HG03442 (cell line): ENCODE measurements at regions not wholly inside any gene's neighbourhood (a gene's known extent, or its start where the extent isn't known, plus 50 kb on each side); places are given as distances from the start of the nearest gene placed in this dataset.

Source experiments
- ATAC-seq: cut with Tn5 transposase; IDR thresholded peaks from one replicate; pipeline ENCODE4 v1.9.1; 2021; ENCODE audit warnings: mild to moderate bottlenecking, moderate library complexity; ENCODE audit not compliant: unreplicated experiment

DNA sequence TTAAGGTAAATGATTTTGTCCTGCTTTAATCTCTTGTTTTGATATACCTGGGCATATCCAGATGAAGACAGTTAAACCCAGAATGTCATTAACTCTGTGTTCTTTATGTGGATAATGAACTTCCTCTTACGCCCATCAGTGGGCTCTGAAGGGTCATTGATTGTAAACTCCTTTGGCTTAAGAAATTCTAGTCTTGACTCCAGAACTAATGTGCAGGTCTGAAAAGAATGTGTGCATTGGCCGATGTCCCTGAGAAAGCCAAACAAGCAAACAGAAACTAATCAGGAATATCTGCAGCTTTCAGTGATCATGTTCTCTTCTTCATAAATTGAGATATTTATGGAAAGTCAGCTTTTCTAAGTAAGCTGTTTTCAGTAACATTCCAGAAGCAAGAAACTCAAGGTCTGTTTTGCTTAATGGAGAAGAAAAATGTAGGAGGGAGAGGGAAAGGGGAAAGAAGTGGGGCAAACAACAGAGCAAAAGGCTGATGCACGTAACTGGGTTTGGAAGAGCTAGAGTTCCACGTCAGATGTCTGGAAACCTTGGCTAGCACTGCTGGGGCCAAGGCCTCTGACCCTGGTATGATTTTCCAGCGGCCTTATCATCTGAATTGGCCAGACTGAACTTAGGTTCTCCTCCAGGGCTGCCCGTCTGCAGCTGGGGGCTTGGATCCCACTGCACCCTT lies 61.3 kb upstream of the FHL2 start:
- no peak for ATAC-seq

DNA sequence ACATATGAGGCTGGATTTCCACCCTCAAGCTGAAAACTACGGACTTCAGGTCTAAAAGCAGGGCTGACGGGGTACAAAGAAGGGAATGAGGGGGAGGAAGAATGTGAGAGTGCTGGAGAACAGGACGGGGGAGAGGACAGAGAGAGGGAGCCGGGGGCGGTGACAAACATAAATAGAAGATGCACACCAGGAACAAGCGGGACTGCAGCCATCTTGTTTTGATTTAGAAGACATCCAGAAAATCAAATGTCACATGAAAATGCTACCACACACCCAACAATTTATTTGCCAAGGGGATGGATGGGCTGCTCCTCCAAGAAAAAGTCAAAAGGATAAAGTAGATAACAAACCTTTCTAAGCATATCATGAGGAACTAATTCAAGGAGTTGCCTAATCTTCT lies 59.2 kb upstream of the FHL2 start:
- no peak for ATAC-seq

DNA sequence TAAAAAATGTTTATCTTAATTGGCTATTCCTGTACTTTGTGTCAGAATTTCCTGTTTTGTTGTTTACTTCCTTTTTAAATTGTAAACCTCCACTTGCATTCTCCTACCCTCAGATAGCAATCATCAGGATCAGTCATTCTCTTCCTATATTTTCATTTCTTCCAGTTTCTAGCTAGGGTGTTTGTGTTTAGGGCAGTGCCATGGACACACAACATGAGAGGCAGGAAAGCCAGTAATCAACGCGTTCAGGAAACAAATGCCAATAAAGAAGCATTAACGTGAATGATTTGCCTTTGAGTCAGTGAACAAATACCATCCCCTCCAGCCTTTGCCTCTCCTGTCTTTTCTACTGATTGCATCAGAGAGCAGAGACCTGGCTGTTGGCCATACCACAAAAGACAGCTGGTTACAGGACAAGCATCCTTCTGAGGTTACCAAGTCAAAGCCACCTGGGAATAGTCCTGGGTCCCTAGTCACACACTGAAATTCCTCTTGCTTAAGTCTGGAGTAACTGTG lies 56.7 kb upstream of the FHL2 start:
- no peak for ATAC-seq

DNA sequence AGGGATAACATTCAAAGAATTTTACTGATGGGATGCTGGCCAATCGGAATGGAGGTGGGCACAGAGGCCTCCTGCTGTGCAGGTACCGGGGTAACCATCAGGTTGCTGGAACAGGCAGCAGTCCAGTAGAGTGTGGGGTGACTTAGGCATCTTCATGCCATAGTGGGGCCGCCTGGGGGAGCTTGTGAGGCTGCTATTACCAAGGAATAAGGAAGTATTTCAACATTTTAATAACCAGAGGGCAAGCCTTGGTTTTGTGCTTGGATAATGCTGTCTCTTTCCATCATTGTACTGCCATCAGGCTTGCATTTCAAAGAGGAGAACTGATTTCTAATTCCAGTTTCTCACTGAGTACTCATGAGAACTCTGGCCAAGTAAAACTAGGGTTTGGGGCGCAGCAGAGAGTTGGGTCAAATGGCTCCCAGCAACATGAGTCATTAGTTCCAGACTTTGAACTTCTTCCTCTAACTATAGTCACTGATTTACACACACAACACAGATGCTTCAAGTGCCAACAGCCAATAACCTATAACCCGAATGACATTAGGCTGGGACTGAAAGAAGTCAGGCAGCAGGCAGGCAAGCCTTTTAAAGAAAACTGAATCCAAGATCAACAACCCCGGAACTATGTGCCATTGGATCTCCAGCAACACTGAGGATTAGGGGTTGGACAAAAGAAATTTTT lies 56.1 kb upstream of the FHL2 start:
- ATAC-seq: no peak

DNA sequence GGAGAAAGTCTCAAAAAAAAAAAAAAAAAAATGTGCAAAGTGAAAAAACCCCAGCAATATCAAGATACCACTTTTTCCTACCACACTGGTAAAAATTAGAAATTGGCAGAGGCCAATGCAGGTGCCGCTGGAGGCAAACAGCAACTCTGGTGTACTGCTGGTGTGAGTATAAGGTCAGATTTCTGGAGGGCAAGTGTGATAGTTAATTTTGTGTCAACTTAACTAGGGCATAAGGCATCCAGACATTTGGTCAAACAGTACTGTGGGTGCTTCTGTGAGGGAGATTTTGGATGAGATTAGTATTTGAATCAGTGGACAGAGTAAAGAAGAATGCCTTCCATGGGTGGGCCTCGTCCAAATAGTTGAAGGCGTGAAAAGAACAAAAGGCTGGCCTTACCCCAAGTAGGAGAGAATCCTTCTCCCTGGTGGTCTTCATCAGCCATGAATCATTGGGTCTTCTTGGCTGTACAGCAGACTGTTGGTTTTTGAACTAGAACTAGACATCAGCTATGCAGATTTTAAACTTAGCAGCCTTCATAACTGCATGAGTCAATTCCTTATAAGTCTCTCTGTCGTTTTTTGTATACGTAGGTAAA lies 52.8 kb upstream of the FHL2 start:
- no peak for ATAC-seq

DNA sequence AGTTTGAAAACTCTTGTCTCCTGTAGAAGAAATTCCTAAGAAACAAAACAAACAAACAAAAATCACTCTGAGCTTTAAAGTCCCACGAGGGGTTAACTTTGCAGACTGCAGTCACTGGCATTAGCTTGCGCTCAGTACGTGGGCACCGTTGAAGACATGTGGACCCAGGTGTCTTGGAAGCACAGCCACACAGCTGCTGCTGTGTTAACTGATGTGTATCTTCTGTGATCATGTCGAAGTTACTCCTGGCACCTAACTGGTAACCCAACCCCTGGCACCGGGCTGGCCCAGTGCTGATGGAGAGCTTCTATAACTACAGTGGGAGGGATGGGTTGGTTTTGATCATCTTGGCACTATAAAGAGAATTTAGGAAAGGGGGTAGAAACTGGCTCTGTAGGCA lies 51.6 kb upstream of the FHL2 start:
- no peak for ATAC-seq

DNA sequence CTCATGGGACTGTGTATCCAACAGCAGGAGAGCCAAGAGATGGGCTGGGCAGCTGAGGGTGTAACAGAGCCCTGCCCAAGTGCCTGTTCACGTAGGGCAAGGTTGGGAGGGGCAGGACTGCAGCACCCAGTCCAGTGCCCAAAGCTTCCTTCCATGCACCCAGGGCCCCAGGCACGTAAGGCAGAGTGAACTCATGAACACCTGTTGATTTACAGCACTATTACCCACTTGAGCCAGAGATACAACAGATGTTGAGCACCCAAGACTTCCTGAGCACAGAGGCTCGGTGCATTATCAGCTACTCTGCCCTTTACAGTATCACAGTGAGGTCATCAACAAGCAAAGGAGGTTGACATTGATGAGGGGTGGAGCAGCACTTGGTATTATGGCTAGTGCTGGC lies 50.2 kb upstream of the FHL2 start:
- ATAC-seq: no peak
